Neural cell (in vitro differentiated cells): ENCODE measurements at regions not wholly inside any gene's neighbourhood (a gene's known extent, or its start where the extent isn't known, plus 50 kb on each side); places are given as distances from the start of the nearest gene placed in this dataset.

Source experiments
- CTCF ChIP-seq: fragments of 450-650 bp; IDR thresholded peaks from 2 replicates; pipeline ENCODE4 v1.5.1; 2014; ENCODE audit warnings: antibody characterized with exemption, mild to moderate bottlenecking, moderate library complexity; ENCODE audit not compliant: poor library complexity, severe bottlenecking
- EP300 ChIP-seq: fragments of 450-650 bp; conservative IDR thresholded peaks from 2 replicates; pipeline ENCODE4 v1.6.1; 2014; ENCODE audit warnings: antibody characterized with exemption, mild to moderate bottlenecking, moderate library complexity; ENCODE audit not compliant: poor library complexity, severe bottlenecking

GRCh38 chr14:30375296-30375892, 183.6 kb upstream of the G2E3 start:
- TF ChIP-seq CTCF (peak; percentile 57), EP300 (no peak)
